HG03558 (cell line): ENCODE measurements at regions not wholly inside any gene's neighbourhood (a gene's known extent, or its start where the extent isn't known, plus 50 kb on each side); places are given as distances from the start of the nearest gene placed in this dataset.

Source experiments
- ATAC-seq: cut with Tn5 transposase; IDR thresholded peaks from one replicate; pipeline ENCODE4 v1.9.1; 2021; ENCODE audit warnings: moderate number of reproducible peaks; ENCODE audit not compliant: unreplicated experiment; ENCODE audit errors: extremely low read depth

- ATAC-seq: no peak
Measured at GRCh38 chr14:54123841-54124240, 167.2 kb upstream of the BMP4 start.

- no peak for ATAC-seq
Measured at GRCh38 chr14:54125109-54125508, 168.5 kb upstream of the BMP4 start.

DNA sequence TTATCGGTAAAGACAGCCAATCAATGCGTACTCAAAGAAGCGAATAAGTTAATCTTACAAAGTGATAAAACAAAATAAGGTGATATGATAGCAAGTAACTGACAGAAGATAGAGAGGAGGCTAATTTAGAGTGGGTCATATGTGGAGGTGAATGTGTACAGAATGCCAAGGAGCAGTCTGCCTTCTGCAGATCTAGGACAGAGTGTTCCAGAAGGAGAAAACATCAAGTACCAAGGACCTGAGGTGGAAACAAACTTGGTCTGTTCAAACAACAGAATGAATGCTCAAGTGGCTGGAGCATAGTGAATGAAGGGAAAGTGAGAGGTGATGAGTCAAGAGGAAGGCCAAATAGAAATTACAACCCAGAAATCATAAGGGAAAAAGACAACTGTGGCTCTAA is 170.3 kb upstream of the BMP4 start:
- ATAC-seq: no peak

DNA sequence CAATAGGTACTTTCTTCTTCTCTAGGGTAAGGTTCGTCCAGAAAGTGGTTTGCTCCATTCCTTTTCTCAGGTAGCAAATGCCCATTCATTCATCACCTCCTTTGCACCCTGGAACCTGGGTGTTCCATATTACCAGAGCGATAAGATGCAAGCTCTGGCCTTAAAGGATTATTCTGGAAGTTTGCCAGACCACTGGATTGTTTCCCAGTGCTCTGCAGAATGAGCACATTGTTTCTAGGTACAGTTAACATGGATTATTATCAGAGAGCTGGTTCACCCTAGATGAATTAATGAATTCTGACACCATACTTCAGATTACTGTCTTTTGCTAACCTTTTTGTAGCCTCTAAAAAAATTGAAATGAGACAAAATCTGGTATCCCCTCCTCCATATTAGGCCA is 170.9 kb upstream of the BMP4 start:
- ATAC-seq: no peak

DNA sequence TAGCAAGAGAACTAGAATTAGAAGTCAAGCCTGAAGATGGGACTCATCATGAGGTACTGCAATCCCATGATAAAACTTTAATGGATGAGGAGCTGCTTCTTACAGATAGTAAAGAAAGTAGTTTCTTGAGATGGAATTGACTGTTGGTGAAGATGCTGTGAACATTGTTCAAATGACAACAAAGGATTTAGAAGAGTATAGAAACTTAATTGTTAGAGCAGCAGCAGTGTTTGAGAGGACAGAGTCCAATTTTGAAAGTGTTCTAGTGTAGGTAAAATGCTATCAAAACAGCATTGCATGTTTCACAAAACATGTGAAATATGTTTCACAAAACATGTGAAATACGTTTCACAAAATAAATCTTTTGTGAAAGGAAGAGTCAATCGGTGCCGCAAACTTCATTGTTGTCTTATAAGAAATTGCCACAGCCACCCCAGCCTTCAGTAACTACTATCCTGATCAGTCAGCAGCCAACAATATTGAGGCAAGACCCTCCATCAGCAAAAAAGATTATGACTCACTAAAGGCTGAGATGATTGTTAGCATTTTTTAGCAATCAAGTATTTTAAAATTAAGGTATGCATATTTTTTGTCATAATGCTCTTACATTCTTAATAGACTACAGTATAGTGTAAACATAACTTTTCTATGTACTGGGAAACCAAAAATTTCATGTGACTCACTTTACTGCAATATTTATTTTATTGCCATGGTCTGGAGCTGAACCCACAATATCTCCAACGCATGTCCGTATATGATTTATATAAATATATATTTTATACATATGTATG is 173.4 kb upstream of the BMP4 start:
- no peak for ATAC-seq

- no peak for ATAC-seq
Measured at GRCh38 chr14:54132496-54132895, 175.9 kb upstream of the BMP4 start.

DNA sequence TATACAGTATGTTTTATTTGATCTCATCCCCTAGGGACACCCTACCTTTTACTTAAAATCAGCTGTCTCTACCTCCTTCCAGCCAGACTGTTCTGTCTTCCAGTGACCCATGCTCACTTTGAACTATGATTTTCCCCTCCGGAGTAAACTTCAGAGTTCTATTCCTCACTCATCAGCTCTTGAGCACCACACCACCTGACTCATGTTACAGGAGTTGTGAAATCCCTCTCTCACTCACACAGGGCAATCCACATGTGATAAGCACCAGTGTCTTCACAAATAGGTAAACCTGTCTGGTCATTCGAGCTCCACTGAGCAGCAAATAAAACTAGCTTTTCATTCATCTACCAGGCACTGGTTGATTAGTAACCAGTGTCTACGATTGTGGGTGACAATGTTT is 177.3 kb upstream of the BMP4 start:
- ATAC-seq: no peak

DNA sequence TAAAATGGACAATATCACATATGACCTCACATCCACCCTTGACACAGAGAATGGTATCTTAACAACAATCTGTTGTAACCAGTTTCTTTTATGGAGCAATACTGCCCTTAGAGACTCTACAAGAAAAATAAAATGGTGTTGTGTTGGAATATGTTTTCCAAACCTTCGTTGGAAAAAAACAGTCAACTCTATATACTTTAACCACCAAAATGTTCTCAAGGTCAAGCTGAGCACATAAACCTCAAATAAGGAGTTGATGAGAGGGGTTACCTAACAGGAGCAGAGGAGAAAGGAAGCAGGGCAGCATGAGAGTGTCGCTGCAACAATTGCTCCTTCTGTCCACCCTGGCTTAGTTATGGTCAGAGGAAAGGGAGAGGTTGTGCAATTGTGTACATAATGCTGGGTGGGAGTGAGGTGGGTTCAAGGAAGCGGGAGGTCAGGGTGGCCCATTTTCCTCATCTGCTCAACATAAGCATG is 179.2 kb upstream of the BMP4 start:
- ATAC-seq: no peak

- no peak for ATAC-seq
Measured at GRCh38 chr14:54136894-54137613, 180.4 kb upstream of the BMP4 start.

DNA sequence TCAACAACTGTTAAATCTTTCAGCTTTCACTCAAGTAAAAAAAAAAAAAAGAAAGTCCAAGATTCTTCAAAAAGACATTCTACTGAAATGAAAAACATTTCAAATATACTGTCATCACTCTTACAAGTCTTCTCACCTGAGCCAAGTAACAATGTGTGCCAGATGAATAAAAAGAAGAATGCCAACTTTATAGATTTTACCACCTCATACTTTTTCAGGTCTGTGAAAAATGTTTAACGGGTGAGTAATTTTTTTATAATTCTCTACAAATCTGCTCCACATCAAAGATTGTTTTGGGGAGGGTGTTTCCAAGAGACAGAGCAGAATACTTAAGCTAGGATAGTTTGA is 181.0 kb upstream of the BMP4 start:
- ATAC-seq: no peak

GRCh38 chr14:54138024-54138353 is 181.4 kb upstream of the BMP4 start:
- no peak for ATAC-seq

GRCh38 chr14:54138354-54139038 is 181.9 kb upstream of the BMP4 start:
- ATAC-seq: no peak

- no peak for ATAC-seq
Measured at GRCh38 chr14:54140551-54140950, 183.9 kb upstream of the BMP4 start.

DNA sequence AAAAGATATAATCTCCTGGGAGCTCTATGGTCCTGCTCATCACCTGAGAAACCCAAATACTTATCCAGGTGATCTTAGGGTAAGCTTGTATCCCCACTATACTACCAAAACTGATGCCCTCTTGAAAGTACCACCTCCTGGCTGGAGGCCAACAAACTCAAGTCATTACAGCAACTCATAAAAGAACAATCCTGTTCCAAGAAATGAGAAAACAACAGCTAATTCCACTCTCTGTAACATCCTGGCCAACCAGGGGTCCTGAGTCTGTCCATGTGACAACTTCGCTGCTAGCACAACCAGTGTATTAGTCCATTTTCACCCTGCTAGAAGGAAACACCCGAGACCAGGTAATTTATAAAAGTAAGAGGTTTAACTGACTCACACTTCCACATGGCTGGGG is 190.0 kb upstream of the BMP4 start:
- no peak for ATAC-seq

GRCh38 chr14:54147282-54147681 is 190.7 kb upstream of the BMP4 start:
- ATAC-seq: no peak

DNA sequence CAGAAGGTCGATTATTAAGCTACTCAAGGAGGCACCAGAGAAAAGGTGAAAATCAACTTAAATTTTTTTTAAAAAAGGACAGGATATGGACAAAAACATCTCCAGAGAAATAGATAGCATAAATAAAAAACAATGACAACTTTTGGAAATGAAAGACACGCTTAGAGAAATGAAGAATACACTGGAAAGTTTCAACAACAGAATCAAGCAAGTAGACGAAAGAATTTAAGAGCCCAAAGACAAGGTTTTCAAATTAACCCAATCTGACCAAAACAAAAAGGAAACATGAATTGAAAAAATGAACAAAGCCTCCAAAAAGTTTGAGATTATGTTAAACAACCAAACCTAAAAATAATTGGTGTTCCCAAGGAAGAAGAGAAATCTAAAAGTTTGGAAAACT is 191.1 kb upstream of the BMP4 start:
- no peak for ATAC-seq

- no peak for ATAC-seq
Measured at GRCh38 chr14:54148251-54148650, 191.6 kb upstream of the BMP4 start.

DNA sequence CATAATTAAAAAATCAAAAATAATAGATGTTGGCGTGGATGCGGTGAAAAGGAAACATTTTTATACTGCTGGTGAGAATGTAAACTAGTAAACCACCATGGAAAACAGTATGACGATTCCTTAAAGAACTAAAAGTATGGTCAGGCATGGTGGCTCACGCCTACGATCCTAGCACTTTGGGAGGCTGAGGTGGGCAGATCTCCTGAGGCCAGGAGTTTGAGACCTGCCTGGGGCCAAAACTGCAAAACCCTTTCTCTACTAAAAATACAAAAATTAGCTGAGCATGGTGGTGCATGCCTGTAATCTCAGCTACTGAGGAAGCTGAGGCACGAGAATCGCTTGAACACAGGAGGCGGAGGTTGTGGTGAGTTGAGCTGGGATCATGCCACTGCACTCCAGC is 195.7 kb upstream of the BMP4 start:
- no peak for ATAC-seq

DNA sequence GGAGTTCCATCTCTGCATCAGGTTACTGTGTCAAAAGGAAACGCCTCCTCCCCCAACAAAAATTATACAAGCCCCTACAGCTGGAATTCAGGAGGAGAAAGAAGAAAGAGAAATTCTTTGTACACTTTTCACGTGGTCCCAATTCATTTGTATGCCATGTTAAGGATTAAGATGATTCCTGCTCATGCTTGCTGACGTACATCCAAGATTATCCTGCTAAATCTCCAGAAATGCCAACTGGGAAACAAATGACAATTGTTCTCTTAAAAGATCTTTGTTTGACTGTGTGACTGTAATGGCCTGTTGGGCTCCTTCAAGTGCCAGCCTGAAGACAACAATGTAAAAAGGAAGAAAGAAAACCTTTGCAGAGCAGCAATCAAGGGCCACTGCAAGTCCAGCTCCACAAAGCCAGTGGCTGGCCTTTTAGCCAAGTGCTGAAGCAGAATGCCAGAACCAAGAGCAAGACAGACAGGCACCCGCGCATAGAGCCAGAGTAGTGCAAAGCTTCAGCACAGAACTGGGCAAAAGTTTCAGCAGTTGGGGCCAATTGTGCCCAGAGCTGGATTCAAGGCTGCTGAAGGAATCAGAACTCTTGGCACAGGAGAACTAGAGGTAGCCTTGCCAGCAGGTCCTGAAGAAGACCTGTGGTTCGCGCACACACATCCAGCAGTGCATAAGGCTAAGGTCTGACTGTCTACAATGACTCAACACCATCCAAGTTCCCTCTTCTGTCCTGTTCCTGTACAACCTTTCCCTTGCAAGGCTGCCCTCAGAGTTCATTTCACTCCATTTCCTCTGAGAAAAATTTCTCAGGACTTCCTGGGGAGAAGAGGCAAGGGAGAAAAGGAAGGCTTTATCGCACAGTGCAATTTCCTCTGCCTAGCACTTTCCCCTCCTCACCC is 209.7 kb upstream of the BMP4 start:
- ATAC-seq: no peak

DNA sequence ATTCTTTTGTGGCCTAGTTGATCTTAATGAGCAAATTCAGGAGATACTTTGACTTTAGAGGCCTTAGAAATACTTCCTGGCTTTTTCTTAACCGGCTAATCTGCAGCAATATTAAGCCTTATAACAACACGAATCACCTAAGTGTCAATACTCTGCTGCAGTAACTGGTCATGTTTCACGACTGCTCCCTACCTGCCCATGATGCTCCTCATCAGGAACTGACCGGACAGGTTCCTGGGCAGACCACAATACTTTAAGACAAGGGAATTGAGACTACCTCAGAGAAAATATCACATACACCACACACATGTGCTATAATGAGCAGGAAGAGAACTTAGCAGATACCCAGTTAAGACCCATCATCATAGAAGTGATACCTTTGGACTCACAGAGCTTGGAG is 211.9 kb upstream of the BMP4 start:
- no peak for ATAC-seq
